ENCODE measurements at regions not wholly inside any gene's neighbourhood (a gene's known extent, or its start where the extent isn't known, plus 50 kb on each side); places are given as distances from the start of the nearest gene placed in this dataset.

GRCh38 chr21:31489014-31489413 lies 145.0 kb upstream of the TIAM1 start:
- H3K36me3 ChIP-seq (ENCODE audit: control insufficient read depth in 4 of 4, insufficient read depth in 3 of 4, low read depth in 1 of 4, low read length in 3 of 4): peaks cover 0 to 4% (median 0%) of the 10 kb centered on the region in 4 donors
- H3K9me3 ChIP-seq (ENCODE audit: control insufficient read depth in 4 of 4, low read length in 3 of 4): peaks cover 2 to 13% (median 9%) of the 10 kb centered on the region in 4 donors
- no peak overlapping the region for H3K9ac ChIP-seq (ENCODE audit: low read depth in 1 of 2, low read length in 2 of 2)
- H3K27ac ChIP-seq (ENCODE audit: low read depth in 1 of 2, low read length in 2 of 2): no peak overlapping the region
- no peak overlapping the region for H3K4me3 ChIP-seq (ENCODE audit: low read depth in 1 of 3, low read length in 3 of 3)
- no peaks in the 10 kb centered on the region for H3K4me1 ChIP-seq (ENCODE audit: control insufficient read depth in 4 of 4, insufficient read depth in 4 of 4, low read length in 3 of 4)
- no peak for TF ChIP-seq RXRA (IDR thresholded peaks at IDR 0.05)
- no peak for TF ChIP-seq MAX (IDR thresholded peaks at IDR 0.05)
- TF ChIP-seq YY1 (IDR thresholded peaks at IDR 0.05): no peak
- TF ChIP-seq SP1 (IDR thresholded peaks at IDR 0.05): no peak
- TF ChIP-seq FOXA1 (IDR thresholded peaks at IDR 0.05): no peak
- TF ChIP-seq REST (IDR thresholded peaks at IDR 0.05): no peak
- TF ChIP-seq ATF3 (IDR thresholded peaks at IDR 0.05): no peak
- no peak for TF ChIP-seq EGR1 (IDR thresholded peaks at IDR 0.05; ENCODE audit: low read depth in 2 of 2)
- no peak for TF ChIP-seq GABPA (IDR thresholded peaks at IDR 0.05 in 1 of 2, conservative IDR thresholded peaks at IDR 0.05 in 1 of 2)
- no peak for TF ChIP-seq FOXA2 (IDR thresholded peaks at IDR 0.05)
- TF ChIP-seq JUND (IDR thresholded peaks at IDR 0.05): no peak
- TF ChIP-seq ZBTB33 (IDR thresholded peaks at IDR 0.05): no peak
- no peak for DNase-seq (ENCODE audit: low spot score)
- 87% methylated on average over 6 of the region's 6 CpGs for WGBS
- H3K27me3 ChIP-seq (ENCODE audit: control insufficient read depth in 4 of 4, insufficient read depth in 4 of 4, low read length in 3 of 4): no peaks in the 10 kb centered on the region

- Histone ChIP-seq H3K4me1 (ENCODE audit: control insufficient read depth in 4 of 4, insufficient read depth in 4 of 4, low read length in 3 of 4) (no peaks in the 10 kb centered on the region), H3K9ac (ENCODE audit: low read depth in 1 of 2, low read length in 2 of 2) (no peak overlapping the region), H3K27ac (ENCODE audit: low read depth in 1 of 2, low read length in 2 of 2) (no peak overlapping the region), H3K27me3 (ENCODE audit: control insufficient read depth in 4 of 4, insufficient read depth in 4 of 4, low read length in 3 of 4) (no peaks in the 10 kb centered on the region), H3K4me3 (ENCODE audit: low read depth in 1 of 3, low read length in 3 of 3) (no peak overlapping the region), H3K36me3 (ENCODE audit: control insufficient read depth in 4 of 4, insufficient read depth in 3 of 4, low read depth in 1 of 4, low read length in 3 of 4) (peaks cover 0 to 4% (median 0%) of the 10 kb centered on the region in 4 donors), H3K9me3 (ENCODE audit: control insufficient read depth in 4 of 4, low read length in 3 of 4) (peaks cover 2 to 18% (median 12%) of the 10 kb centered on the region in 4 donors)
- DNase-seq (ENCODE audit: low spot score): no peak
- 83% methylated on average over 5 of the region's 5 CpGs for WGBS
- TF ChIP-seq TAF1 (conservative IDR thresholded peaks at IDR 0.05) (no peak), YY1 (IDR thresholded peaks at IDR 0.05) (no peak), GABPA (IDR thresholded peaks at IDR 0.05 in 1 of 2, conservative IDR thresholded peaks at IDR 0.05 in 1 of 2) (no peak), ATF3 (IDR thresholded peaks at IDR 0.05) (no peak), JUND (IDR thresholded peaks at IDR 0.05) (no peak), HNF4A (conservative IDR thresholded peaks at IDR 0.05) (no peak), CTCF (IDR thresholded peaks at IDR 0.05; ENCODE audit: low read depth, low read length, missing input control) (no peak), RAD21 (IDR thresholded peaks at IDR 0.05) (no peak), EGR1 (IDR thresholded peaks at IDR 0.05; ENCODE audit: low read depth in 2 of 2) (no peak), RXRA (IDR thresholded peaks at IDR 0.05) (no peak), NR2F2 (IDR thresholded peaks at IDR 0.05) (no peak), MAX (IDR thresholded peaks at IDR 0.05) (no peak), SP1 (IDR thresholded peaks at IDR 0.05) (no peak), ZBTB33 (IDR thresholded peaks at IDR 0.05) (no peak), FOXA1 (IDR thresholded peaks at IDR 0.05) (no peak), FOXA2 (IDR thresholded peaks at IDR 0.05) (no peak)
Measured at GRCh38 chr21:31484219-31484618, 140.2 kb upstream of the TIAM1 start.

Data from liver (tissue), 8 donors.